ENCODE measurements at regions not wholly inside any gene's neighbourhood (a gene's known extent, or its start where the extent isn't known, plus 50 kb on each side); places are given as distances from the start of the nearest gene placed in this dataset.

DNA sequence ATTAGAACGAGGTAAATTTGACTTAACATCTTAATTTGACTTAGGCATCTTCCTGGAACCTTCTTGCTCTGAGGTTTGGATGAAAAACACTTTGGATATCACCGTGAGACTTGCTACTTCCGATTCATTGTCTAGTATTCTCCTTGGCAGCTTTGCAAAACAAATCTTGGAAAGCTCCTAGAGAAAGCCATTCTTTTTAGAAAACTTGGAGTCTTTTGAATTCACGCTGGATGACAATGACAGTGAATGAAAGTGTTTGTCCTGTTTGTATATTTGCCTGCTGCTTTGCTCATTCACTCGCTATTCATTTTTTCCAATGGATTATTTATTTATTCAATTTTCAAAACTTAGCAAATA lies 222.1 kb upstream of the HMGA2 start:
- H3K36me3 ChIP-seq (ENCODE audit: control insufficient read depth in 4 of 4, insufficient read depth in 3 of 4, low read depth in 1 of 4, low read length in 3 of 4), result no peaks in the 10 kb centered on the region
- no peak for DNase-seq (ENCODE audit: low spot score)
- H3K4me1 ChIP-seq (ENCODE audit: control insufficient read depth in 4 of 4, insufficient read depth in 4 of 4, low read length in 3 of 4), result peaks cover 0 to 8% (median 2%) of the 10 kb centered on the region in 4 donors
- H3K27me3 ChIP-seq (ENCODE audit: control insufficient read depth in 4 of 4, insufficient read depth in 4 of 4, low read length in 3 of 4), result peaks cover 0 to 10% (median 1%) of the 10 kb centered on the region in 4 donors
- no peak overlapping the region for H3K4me3 ChIP-seq (ENCODE audit: low read depth in 1 of 3, low read length in 3 of 3)
- no peaks in the 10 kb centered on the region for H3K9me3 ChIP-seq (ENCODE audit: control insufficient read depth in 4 of 4, low read length in 3 of 4)
- H3K9ac ChIP-seq (ENCODE audit: low read depth in 1 of 2, low read length in 2 of 2), result no peak overlapping the region
- no peak overlapping the region for H3K27ac ChIP-seq (ENCODE audit: low read depth in 1 of 2, low read length in 2 of 2)
- no peak for TF ChIP-seq CTCF (IDR thresholded peaks at IDR 0.05; ENCODE audit: low read depth, low read length, missing input control)
- no peak for TF ChIP-seq EGR1 (IDR thresholded peaks at IDR 0.05; ENCODE audit: low read depth in 2 of 2)
- TF ChIP-seq NR2F2 (IDR thresholded peaks at IDR 0.05), result no peak
- TF ChIP-seq RAD21 (IDR thresholded peaks at IDR 0.05), result no peak
- TF ChIP-seq SP1 (IDR thresholded peaks at IDR 0.05), result no peak
- WGBS, result 25% methylated on average over 5 of the region's 5 CpGs

DNA sequence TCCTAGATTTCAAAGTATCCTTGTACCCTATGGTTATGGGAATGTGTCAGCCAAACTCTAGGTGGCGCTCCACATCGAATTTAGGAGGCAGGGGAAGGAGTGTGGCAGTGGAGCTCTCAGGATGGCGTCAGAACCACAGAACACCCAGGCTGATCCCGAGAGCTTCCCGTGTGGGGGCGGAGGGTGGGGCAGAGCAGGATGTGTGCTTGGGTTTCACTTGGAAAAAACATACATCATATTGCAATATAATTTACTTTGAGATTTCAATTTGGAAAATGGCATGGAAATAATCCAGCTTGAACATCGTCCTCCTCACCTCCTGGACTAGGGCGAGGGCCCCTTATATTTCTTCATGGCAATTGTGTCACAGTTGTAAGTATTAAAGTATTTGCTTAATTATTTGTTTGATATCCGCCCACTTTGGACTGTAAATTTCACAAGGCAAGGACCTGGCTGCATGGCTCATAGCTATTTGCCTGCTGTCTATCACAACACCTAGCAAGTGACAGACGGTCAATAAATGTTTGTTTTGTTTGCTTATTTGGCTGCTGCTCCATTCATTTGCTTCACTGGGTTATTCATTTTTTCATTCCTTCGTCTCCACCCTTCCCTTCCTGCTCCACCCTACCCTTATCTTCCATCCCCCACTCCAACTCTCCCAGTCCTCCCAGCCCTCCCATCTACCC lies 221.5 kb upstream of the HMGA2 start:
- Histone ChIP-seq H3K27me3 (ENCODE audit: control insufficient read depth in 4 of 4, insufficient read depth in 4 of 4, low read length in 3 of 4) (peaks cover 0 to 10% (median 1%) of the 10 kb centered on the region in 4 donors), H3K9ac (ENCODE audit: low read depth in 1 of 2, low read length in 2 of 2) (no peak overlapping the region)
- 20% methylated on average over 11 of the region's 11 CpGs for WGBS

DNA sequence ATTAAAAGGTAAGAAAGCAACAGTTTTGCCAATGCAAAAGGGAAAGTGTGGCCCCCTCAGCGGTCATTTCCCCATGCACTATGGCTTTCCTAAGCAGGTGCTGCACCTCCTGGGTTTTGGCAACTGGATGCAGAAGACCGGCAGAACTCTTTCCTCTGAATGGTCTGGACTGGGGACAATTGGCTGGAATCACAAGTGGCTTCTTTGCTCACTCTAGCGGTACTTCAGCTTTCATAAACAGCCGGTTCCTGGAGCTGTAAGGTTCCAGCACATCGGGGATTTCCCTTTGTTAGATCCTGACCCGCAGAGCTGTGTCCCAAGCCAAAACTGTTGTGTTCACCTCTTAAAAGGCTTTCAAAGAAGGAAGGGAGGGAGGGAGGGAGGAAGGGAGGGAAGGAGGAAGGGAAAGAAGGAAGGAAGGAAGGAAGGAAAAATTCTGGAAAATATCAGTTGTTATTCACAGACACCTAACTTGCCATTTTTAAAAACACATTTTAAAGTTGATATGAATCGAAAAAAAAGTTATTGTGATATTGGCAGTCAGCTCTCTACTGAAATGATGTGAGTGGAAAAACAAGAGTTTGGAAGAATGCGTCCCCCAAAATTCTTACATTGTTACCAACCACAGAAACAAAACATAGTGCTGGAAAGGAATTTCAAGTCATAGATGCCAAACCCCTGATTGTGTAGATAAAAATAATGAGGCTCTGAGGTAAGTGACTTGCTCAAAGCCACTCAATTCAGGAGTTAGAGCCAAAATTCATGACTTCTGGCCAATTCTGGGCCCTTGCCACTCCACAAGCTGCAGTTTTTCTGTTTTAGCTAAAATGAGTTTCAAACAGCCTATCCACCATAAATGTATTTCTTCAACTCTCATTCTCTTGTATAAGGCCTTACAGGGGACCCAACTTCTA lies 220.6 kb upstream of the HMGA2 start:
- Histone ChIP-seq H3K27me3 (ENCODE audit: control insufficient read depth in 4 of 4, insufficient read depth in 4 of 4, low read length in 3 of 4) (peaks cover 0 to 10% (median 1%) of the 10 kb centered on the region in 4 donors), H3K36me3 (ENCODE audit: control insufficient read depth in 4 of 4, insufficient read depth in 3 of 4, low read depth in 1 of 4, low read length in 3 of 4) (no peaks in the 10 kb centered on the region), H3K4me1 (ENCODE audit: control insufficient read depth in 4 of 4, insufficient read depth in 4 of 4, low read length in 3 of 4) (peaks cover 0 to 8% (median 2%) of the 10 kb centered on the region in 4 donors), H3K27ac (ENCODE audit: low read depth in 1 of 2, low read length in 2 of 2) (no peak overlapping the region), H3K9me3 (ENCODE audit: control insufficient read depth in 4 of 4, low read length in 3 of 4) (peaks cover 0 to 2% (median under 1%) of the 10 kb centered on the region in 4 donors), H3K9ac (ENCODE audit: low read depth in 1 of 2, low read length in 2 of 2) (no peak overlapping the region), H3K4me3 (ENCODE audit: low read depth in 1 of 3, low read length in 3 of 3) (no peak overlapping the region)
- no peak for TF ChIP-seq YY1 (IDR thresholded peaks at IDR 0.05)
- no peak for TF ChIP-seq ZBTB33 (IDR thresholded peaks at IDR 0.05)
- TF ChIP-seq HNF4A (conservative IDR thresholded peaks at IDR 0.05), result no peak
- no peak for TF ChIP-seq RAD21 (IDR thresholded peaks at IDR 0.05)
- no peak for DNase-seq (ENCODE audit: low spot score)
- WGBS, result 38% methylated on average over 8 of the region's 8 CpGs

More for the DNA sequence above, 221.5 kb upstream of the HMGA2 start:
- Histone ChIP-seq H3K4me3 (ENCODE audit: low read depth in 1 of 3, low read length in 3 of 3) (no peak overlapping the region), H3K9me3 (ENCODE audit: control insufficient read depth in 4 of 4, low read length in 3 of 4) (peaks cover 0 to 2% (median under 1%) of the 10 kb centered on the region in 4 donors), H3K36me3 (ENCODE audit: control insufficient read depth in 4 of 4, insufficient read depth in 3 of 4, low read depth in 1 of 4, low read length in 3 of 4) (no peaks in the 10 kb centered on the region), H3K4me1 (ENCODE audit: control insufficient read depth in 4 of 4, insufficient read depth in 4 of 4, low read length in 3 of 4) (peaks cover 0 to 8% (median 2%) of the 10 kb centered on the region in 4 donors), H3K27ac (ENCODE audit: low read depth in 1 of 2, low read length in 2 of 2) (no peak overlapping the region)
- peak; percentile 64 for DNase-seq (ENCODE audit: low spot score)
- TF ChIP-seq YY1 (IDR thresholded peaks at IDR 0.05) (no peak), RAD21 (IDR thresholded peaks at IDR 0.05) (peak; percentile 81 to 86), CTCF (IDR thresholded peaks at IDR 0.05; ENCODE audit: low read depth, low read length, missing input control) (peak; percentile 62), HNF4G (IDR thresholded peaks at IDR 0.05) (no peak)

All from liver (tissue), 8 donors.